Subcutaneous abdominal adipose tissue (tissue), 5 donors: ENCODE measurements at regions not wholly inside any gene's neighbourhood (a gene's known extent, or its start where the extent isn't known, plus 50 kb on each side); places are given as distances from the start of the nearest gene placed in this dataset.
A peak's percentile ranks its signal among the peaks of the same experiment; 100 is the strongest.
"Not testable (repeated sequence)": the region's sequence is repeated elsewhere in the genome, so short reads cannot be mapped to it uniquely, and the experiment has no call there.

ENCODE experiments used
- H3K27ac ChIP-seq: one replicate; pipeline ENCODE4 v1.7.0; 2013; ENCODE audit warnings: low read depth, mild to moderate bottlenecking, inconsistent platforms, low read length, moderate library complexity
- H3K27me3 ChIP-seq, 5 donors: one replicate each; pipeline ENCODE4 v1.7.0; 2013; ENCODE audit warnings: low read length in 5 of 5, inconsistent platforms in 1 of 5; ENCODE audit not compliant: control insufficient read depth in 5 of 5, insufficient read depth in 4 of 5
- H3K36me3 ChIP-seq, 5 donors: one replicate each; pipeline ENCODE4 v1.7.0; 2013; ENCODE audit warnings: low read length in 5 of 5; ENCODE audit not compliant: control insufficient read depth in 5 of 5, insufficient read depth in 5 of 5
- H3K4me1 ChIP-seq, 5 donors: one replicate each; pipeline ENCODE4 v1.7.0; 2013; ENCODE audit warnings: low read length in 5 of 5, mild to moderate bottlenecking in 3 of 5, moderate library complexity in 1 of 5; ENCODE audit not compliant: control insufficient read depth in 5 of 5, insufficient read depth in 5 of 5
- H3K4me3 ChIP-seq, 5 donors: one replicate each; pipeline ENCODE4 v1.7.0; 2013; ENCODE audit warnings: low read length in 5 of 5, low read depth in 1 of 5
- H3K9ac ChIP-seq, 5 donors: one replicate each; pipeline ENCODE4 v1.7.0; 2013; ENCODE audit warnings: low read length in 5 of 5, mild to moderate bottlenecking in 4 of 5, moderate library complexity in 3 of 5
- H3K9me3 ChIP-seq, 5 donors: one replicate each; pipeline ENCODE4 v1.7.0; 2013; ENCODE audit warnings: low read length in 5 of 5; ENCODE audit not compliant: control insufficient read depth in 5 of 5
- donor health status: healthy.
- donor health status: healthy.
- donor health status: healthy.
- donor health status: healthy.
- donor health status: healthy.

GRCh38 chr1:121097867-121098215, 86.3 kb downstream of the FAM72B start:
- peak overlapping the region in 1 of 5 donors; percentile 37 for H3K4me3 ChIP-seq
- not testable (repeated sequence) for H3K27ac ChIP-seq, H3K36me3 ChIP-seq, H3K27me3 ChIP-seq, H3K4me1 ChIP-seq, H3K9me3 ChIP-seq, H3K9ac ChIP-seq

GRCh38 chr1:121109025-121109424, 75.1 kb downstream of the FAM72B start:
- not testable (repeated sequence) for H3K4me1 ChIP-seq, H3K36me3 ChIP-seq, H3K27ac ChIP-seq, H3K9me3 ChIP-seq, H3K27me3 ChIP-seq, H3K9ac ChIP-seq, H3K4me3 ChIP-seq

DNA sequence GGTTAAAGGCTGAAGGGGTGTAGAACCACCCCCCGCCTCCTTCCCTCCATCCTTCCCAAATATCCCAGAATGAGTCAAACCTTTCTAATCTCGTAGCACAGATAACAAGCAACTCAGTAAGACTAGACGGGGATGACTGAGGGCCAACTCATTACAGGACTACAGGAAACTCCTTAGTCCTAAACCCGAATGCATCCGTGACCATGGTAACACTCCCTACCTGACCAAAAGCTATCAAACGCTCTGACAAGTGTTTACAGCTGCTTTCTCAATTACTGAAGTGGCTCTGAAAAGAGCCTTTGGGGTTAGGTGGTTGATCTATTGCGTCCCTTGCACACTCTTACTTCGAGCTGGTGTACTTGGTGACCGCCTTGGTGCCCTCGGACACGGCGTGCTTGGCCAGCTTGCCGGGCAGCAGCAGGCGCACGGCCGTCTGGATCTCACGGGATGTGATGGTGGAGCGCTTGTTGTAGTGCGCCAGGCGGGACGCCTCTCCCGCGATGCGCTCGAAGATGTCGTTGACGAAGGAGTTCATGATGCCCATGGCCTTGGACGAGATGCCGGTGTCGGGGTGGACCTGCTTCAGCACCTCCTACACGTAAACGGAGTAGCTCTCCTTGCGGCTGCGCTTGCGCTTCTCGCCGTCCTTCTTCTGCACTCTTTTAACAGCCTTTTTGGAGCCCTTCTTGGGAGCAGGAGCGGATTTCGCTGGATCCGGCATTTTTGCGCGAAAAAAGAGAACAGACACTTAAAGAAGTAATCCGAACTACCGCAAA, 67.4 kb downstream of the FAM72B start:
- H3K27me3 ChIP-seq, H3K9ac ChIP-seq, H3K4me1 ChIP-seq, H3K9me3 ChIP-seq, H3K36me3 ChIP-seq, H3K27ac ChIP-seq: not testable (repeated sequence)
- peak overlapping the region; percentile 43 to 55 (median 53) for H3K4me3 ChIP-seq

DNA sequence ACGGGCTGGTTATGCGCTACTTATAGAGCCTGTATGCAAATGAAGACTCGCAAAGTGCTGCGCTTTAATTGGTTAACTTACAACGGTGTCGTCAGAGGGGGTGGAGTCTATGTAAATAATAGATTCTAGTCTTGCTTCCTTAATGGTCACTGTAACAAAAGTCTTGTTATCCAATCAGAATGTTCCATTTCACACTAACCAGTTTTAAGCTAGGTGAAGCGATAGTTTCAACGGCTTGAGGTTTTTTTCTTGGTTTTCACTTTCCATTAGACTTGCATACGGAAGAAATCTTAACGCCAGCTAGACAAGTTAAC, 66.9 kb downstream of the FAM72B start:
- H3K4me1 ChIP-seq, H3K9ac ChIP-seq, H3K27ac ChIP-seq, H3K36me3 ChIP-seq, H3K9me3 ChIP-seq, H3K27me3 ChIP-seq: not testable (repeated sequence)
- H3K4me3 ChIP-seq, result peak overlapping the region in 4 of 5 donors; percentile 43 to 55 (median 52)

GRCh38 chr1:121117622-121118479, 66.3 kb downstream of the FAM72B start:
- not testable (repeated sequence) for H3K9me3 ChIP-seq, H3K36me3 ChIP-seq, H3K27me3 ChIP-seq, H3K27ac ChIP-seq, H3K4me1 ChIP-seq
- Histone ChIP-seq H3K9ac (peak overlapping the region in 1 of 5 donors; percentile 47), H3K4me3 (peak overlapping the region in 4 of 5 donors; percentile 57 to 64 (median 62))
